WERI-Rb-1 (cell line): ENCODE measurements at regions not wholly inside any gene's neighbourhood (a gene's known extent, or its start where the extent isn't known, plus 50 kb on each side); places are given as distances from the start of the nearest gene placed in this dataset.
"Not testable (repeated sequence)": the region's sequence is repeated elsewhere in the genome, so short reads cannot be mapped to it uniquely, and the experiment has no call there.

Experiments used
- DNase-seq: peaks from one replicate; pipeline ENCODE4 v3.0.0-alpha.2; 2020
- H3K27ac ChIP-seq: fragments of 250-450 bp; sonication (Bioruptor Pico); 2 replicates; pipeline ENCODE4 v1.5.1; 2020; ENCODE audit warnings: mild to moderate bottlenecking, moderate library complexity
- H3K27me3 ChIP-seq: fragments of 250-450 bp; sonication (Bioruptor Pico); 2 replicates; pipeline ENCODE4 v1.5.1; 2021; ENCODE audit warnings: mild to moderate bottlenecking, low read depth, moderate library complexity; ENCODE audit not compliant: insufficient read depth, severe bottlenecking
- H3K36me3 ChIP-seq: fragments of 250-450 bp; sonication (Bioruptor Pico); 2 replicates; pipeline ENCODE4 v1.5.1; 2020; ENCODE audit warnings: mild to moderate bottlenecking, moderate library complexity
- H3K4me3 ChIP-seq: 2 replicates; pipeline ENCODE4 v1.5.1; 2011; ENCODE audit warnings: low read depth, mild to moderate bottlenecking, control low read depth, low read length
- H3K9me3 ChIP-seq: fragments of 250-450 bp; sonication (Bioruptor Pico); 2 replicates; pipeline ENCODE4 v1.5.1; 2021; ENCODE audit warnings: mild to moderate bottlenecking, moderate library complexity; ENCODE audit not compliant: severe bottlenecking
- CTCF ChIP-seq: IDR thresholded peaks from 2 replicates; pipeline ENCODE4 v1.5.1; 2011; ENCODE audit warnings: low read depth, mild to moderate bottlenecking, control low read depth, inconsistent platforms, low read length

- H3K27ac ChIP-seq: no peak overlapping the region
- H3K27me3 ChIP-seq: no peaks in the 10 kb centered on the region
- H3K4me3 ChIP-seq: no peak overlapping the region
- TF ChIP-seq CTCF: no peak
- no peak for DNase-seq
- H3K36me3 ChIP-seq: no peaks in the 10 kb centered on the region
- H3K9me3 ChIP-seq: no peaks in the 10 kb centered on the region
Observed at GRCh38 chr12:19763488-19763887, 324.2 kb downstream of the AEBP2 start.

DNA sequence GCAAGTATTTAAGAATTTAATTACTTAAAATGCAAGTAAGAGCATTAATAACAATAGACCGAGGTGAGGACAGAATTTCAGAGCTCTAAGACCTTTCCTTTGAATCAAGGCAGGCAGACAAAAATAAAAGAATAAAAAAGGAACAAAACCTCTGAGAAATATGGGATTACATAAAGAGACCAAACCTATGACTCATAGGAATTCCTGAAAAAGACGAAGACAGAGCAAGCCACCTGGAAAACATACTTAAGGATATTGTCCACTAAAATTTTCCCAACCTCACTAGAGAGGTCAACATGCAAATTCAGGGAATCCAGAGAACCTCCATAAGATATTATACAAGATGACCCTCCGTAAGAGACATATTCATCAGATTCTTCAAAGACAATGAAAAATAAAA, 325.1 kb downstream of the AEBP2 start:
- no peak overlapping the region for H3K4me3 ChIP-seq
- no peak for TF ChIP-seq CTCF
- H3K9me3 ChIP-seq: no peaks in the 10 kb centered on the region
- no peaks in the 10 kb centered on the region for H3K36me3 ChIP-seq
- no peak for DNase-seq
- no peaks in the 10 kb centered on the region for H3K27me3 ChIP-seq
- no peak overlapping the region for H3K27ac ChIP-seq

DNA sequence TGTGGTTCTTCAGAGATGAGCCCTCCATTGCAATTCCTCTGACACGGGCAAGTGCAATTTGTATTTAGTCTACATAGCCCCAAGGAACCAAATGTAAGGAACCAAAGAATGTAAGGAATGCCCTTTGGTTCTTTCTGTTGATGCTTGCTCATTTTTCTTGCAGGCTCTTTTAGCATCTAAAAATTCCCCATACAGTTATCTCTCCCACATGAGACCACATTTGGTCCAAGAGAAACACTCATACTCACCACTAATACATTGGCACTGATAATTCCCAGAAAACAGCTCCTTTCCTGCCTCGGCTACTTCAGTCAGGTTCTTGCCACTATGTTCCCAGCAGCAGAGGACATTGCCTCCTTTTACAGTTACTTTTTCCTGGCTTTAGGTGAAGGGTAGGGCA, 332.6 kb downstream of the AEBP2 start:
- DNase-seq: no peak
- no peak overlapping the region for H3K4me3 ChIP-seq

GRCh38 chr12:19772776-19773175, 333.5 kb downstream of the AEBP2 start:
- H3K9me3 ChIP-seq: no peaks in the 10 kb centered on the region
- H3K27ac ChIP-seq: no peak overlapping the region
- H3K27me3 ChIP-seq: no peaks in the 10 kb centered on the region
- no peak for TF ChIP-seq CTCF
- DNase-seq: no peak
- no peaks in the 10 kb centered on the region for H3K36me3 ChIP-seq
- no peak overlapping the region for H3K4me3 ChIP-seq

More for the DNA sequence above, 332.6 kb downstream of the AEBP2 start:
- no peak for TF ChIP-seq CTCF
- Histone ChIP-seq H3K9me3 (no peaks in the 10 kb centered on the region), H3K36me3 (no peaks in the 10 kb centered on the region), H3K27me3 (no peaks in the 10 kb centered on the region), H3K27ac (no peak overlapping the region)

DNA sequence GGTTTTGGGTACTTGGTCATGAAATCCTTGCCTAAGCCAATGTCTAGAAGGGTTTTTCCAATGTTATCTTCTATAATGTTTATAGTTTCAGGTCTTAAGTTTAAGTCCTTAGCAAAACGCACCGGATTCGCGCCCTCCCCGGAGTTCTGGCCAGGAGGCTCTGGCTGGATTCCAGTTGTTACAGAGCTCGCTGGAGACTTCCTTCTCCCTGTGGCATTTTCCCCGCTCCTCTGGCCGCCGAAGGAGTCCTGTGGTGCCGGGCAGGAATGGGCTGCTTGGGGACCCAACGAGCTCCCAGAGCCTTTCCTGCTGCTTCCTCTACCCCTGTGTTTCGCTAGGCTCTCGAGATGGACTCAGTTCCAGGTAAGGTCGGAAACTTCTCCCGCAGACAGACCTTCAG, 335.9 kb downstream of the AEBP2 start:
- no peaks in the 10 kb centered on the region for H3K36me3 ChIP-seq
- H3K9me3 ChIP-seq: no peaks in the 10 kb centered on the region
- no peak for TF ChIP-seq CTCF
- DNase-seq: no peak
- H3K27me3 ChIP-seq: no peaks in the 10 kb centered on the region
- no peak overlapping the region for H3K27ac ChIP-seq
- no peak overlapping the region for H3K4me3 ChIP-seq

GRCh38 chr12:19775976-19776375, 336.7 kb downstream of the AEBP2 start:
- H3K27me3 ChIP-seq, H3K9me3 ChIP-seq, H3K36me3 ChIP-seq, H3K27ac ChIP-seq, H3K4me3 ChIP-seq, DNase-seq: not testable (repeated sequence)
